ENCODE measurements at regions not wholly inside any gene's neighbourhood (a gene's known extent, or its start where the extent isn't known, plus 50 kb on each side); places are given as distances from the start of the nearest gene placed in this dataset.

DNA sequence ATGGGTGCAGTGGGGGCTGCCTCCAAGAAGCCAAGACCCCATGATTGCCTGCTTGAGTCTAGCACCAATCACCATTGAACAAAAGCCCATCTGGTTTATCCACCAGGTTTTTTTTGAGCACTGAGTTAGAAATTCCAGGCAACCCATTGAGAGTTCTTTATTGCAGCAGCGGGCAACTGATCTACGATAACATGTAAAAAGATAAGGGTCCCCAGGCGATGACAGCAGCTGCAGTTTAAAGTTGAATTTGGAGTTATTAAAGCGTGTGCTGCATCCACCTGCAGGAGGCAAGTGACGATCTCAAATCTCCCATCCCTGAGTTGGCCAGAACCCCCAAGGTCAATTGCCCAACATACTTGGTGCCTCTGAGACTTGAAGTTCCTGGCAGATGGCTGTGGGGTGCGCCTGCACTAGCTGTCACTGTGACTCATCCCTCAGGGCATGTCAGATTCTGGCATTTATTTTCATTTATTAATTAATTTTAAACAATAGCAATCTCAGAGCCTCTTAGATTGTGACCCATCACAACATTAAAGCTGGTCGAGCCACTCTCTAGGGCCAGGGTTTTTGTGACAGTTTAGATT, 290.4 kb upstream of the SULF2 start:
- Histone ChIP-seq H3K27me3 (no peaks in the 10 kb centered on the region), H3K36me3 (no peaks in the 10 kb centered on the region)

GRCh38 chr20:48070991-48071652, 285.8 kb upstream of the SULF2 start:
- no peaks in the 10 kb centered on the region for H3K4me1 ChIP-seq
- no peak for DNase-seq (ENCODE audit: extremely low spot score in 2 of 2)
- intact Hi-C loops (cut with DNase I): no loop called here

More for the DNA sequence above, 290.4 kb upstream of the SULF2 start:
- no peak overlapping the region for H3K4me3 ChIP-seq
- no peaks in the 10 kb centered on the region for H3K4me1 ChIP-seq
- no peaks in the 10 kb centered on the region for H3K9me3 ChIP-seq
- intact Hi-C loops (cut with DNase I): no loop called here
- no peak for DNase-seq (ENCODE audit: extremely low spot score in 2 of 2)
- TF ChIP-seq, protein P1, sequence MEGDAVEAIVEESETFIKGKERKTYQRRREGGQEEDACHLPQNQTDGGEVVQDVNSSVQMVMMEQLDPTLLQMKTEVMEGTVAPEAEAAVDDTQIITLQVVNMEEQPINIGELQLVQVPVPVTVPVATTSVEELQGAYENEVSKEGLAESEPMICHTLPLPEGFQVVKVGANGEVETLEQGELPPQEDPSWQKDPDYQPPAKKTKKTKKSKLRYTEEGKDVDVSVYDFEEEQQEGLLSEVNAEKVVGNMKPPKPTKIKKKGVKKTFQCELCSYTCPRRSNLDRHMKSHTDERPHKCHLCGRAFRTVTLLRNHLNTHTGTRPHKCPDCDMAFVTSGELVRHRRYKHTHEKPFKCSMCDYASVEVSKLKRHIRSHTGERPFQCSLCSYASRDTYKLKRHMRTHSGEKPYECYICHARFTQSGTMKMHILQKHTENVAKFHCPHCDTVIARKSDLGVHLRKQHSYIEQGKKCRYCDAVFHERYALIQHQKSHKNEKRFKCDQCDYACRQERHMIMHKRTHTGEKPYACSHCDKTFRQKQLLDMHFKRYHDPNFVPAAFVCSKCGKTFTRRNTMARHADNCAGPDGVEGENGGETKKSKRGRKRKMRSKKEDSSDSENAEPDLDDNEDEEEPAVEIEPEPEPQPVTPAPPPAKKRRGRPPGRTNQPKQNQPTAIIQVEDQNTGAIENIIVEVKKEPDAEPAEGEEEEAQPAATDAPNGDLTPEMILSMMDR (IDR thresholded peaks at IDR 0.05): no peak
- TF ChIP-seq POLR2A (IDR thresholded peaks at IDR 0.05): no peak
- no peak for TF ChIP-seq POLR2AphosphoS5 (IDR thresholded peaks at IDR 0.05; ENCODE audit: insufficient read depth in 1 of 2, low read depth in 1 of 2)
- H3K27ac ChIP-seq: no peak overlapping the region

DNA sequence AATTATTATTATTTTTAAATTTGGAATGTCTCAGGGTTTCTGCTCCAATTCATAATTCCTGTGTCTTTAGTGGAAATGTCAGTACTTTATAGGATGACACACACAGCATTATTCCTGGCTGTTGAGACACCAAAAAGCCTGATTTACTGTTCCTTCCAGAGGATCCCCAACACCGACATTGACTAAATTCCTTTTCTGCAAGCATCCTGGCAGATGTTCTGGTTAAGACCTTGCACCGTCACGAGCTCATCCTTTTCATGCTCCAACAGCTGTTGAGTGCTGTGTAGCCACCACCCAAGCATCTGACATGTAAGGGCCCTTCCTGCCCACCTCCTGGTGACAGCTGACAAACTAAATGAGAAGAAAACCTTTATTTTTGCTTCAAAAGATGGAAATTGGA, 284.3 kb upstream of the SULF2 start:
- DNase-seq (ENCODE audit: extremely low spot score in 2 of 2): no peak
- intact Hi-C loops (cut with DNase I): no loop called here
- Histone ChIP-seq H3K27me3 (no peaks in the 10 kb centered on the region), H3K27ac (no peak overlapping the region), H3K4me3 (no peak overlapping the region), H3K4me1 (peaks cover 7% of the 10 kb centered on the region), H3K36me3 (no peaks in the 10 kb centered on the region), H3K9me3 (no peaks in the 10 kb centered on the region)
- no peak for TF ChIP-seq POLR2AphosphoS5 (IDR thresholded peaks at IDR 0.05; ENCODE audit: insufficient read depth in 1 of 2, low read depth in 1 of 2)
- TF ChIP-seq, protein P1 (IDR thresholded peaks at IDR 0.05): no peak
- no peak for TF ChIP-seq POLR2A (IDR thresholded peaks at IDR 0.05)

More at GRCh38 chr20:48070991-48071652, 285.8 kb upstream of the SULF2 start:
- TF ChIP-seq, protein P1 (IDR thresholded peaks at IDR 0.05): no peak
- TF ChIP-seq POLR2AphosphoS5 (IDR thresholded peaks at IDR 0.05; ENCODE audit: insufficient read depth in 1 of 2, low read depth in 1 of 2) (no peak), POLR2A (IDR thresholded peaks at IDR 0.05) (no peak)
- H3K36me3 ChIP-seq: no peaks in the 10 kb centered on the region
- no peak overlapping the region for H3K4me3 ChIP-seq
- H3K27ac ChIP-seq: peak overlapping the region; percentile 4
- no peaks in the 10 kb centered on the region for H3K27me3 ChIP-seq
- no peaks in the 10 kb centered on the region for H3K9me3 ChIP-seq

DNA sequence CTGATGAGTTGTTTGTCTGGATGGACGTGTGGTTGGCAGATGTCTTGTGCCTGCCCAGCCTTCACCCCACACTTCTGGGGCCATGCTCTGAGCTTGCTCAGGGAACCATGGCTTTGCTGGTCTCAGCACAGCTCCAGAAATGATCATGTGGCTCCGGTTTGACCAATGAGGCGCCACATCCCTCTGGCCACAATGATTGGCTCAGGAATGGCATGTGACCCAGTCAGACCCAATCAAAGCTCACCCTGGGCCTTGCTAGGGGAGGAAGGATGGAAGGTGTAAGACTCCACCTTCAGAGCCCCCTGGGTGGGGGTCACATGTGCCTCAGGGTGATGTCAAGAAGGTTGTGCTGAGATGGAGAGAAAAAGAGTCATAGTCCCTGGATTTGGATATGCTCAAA, 281.6 kb upstream of the SULF2 start:
- H3K36me3 ChIP-seq: no peaks in the 10 kb centered on the region
- intact Hi-C loops (cut with DNase I): no loop called here
- TF ChIP-seq POLR2AphosphoS5 (IDR thresholded peaks at IDR 0.05; ENCODE audit: insufficient read depth in 1 of 2, low read depth in 1 of 2) (no peak), POLR2A (IDR thresholded peaks at IDR 0.05) (no peak)
- TF ChIP-seq, protein P1 (IDR thresholded peaks at IDR 0.05): no peak
- no peaks in the 10 kb centered on the region for H3K9me3 ChIP-seq
- DNase-seq (ENCODE audit: extremely low spot score in 2 of 2): no peak
- no peak overlapping the region for H3K27ac ChIP-seq
- H3K27me3 ChIP-seq: no peaks in the 10 kb centered on the region
- H3K4me3 ChIP-seq: no peak overlapping the region
- peaks cover 8% of the 10 kb centered on the region for H3K4me1 ChIP-seq

GRCh38 chr20:48066246-48066645, 281.0 kb upstream of the SULF2 start:
- Histone ChIP-seq H3K4me1 (peaks cover 8% of the 10 kb centered on the region), H3K9me3 (no peaks in the 10 kb centered on the region), H3K4me3 (no peak overlapping the region), H3K27me3 (no peaks in the 10 kb centered on the region), H3K27ac (no peak overlapping the region), H3K36me3 (no peaks in the 10 kb centered on the region)
- intact Hi-C loops (cut with DNase I): no loop called here
- TF ChIP-seq POLR2A (IDR thresholded peaks at IDR 0.05): no peak
- TF ChIP-seq, protein P1 (IDR thresholded peaks at IDR 0.05): no peak
- TF ChIP-seq POLR2AphosphoS5 (IDR thresholded peaks at IDR 0.05; ENCODE audit: insufficient read depth in 1 of 2, low read depth in 1 of 2): peak in 1 of 2 donors; percentile 18
- no peak for DNase-seq (ENCODE audit: extremely low spot score in 2 of 2)
